ENCODE measurements at regions not wholly inside any gene's neighbourhood (a gene's known extent, or its start where the extent isn't known, plus 50 kb on each side); places are given as distances from the start of the nearest gene placed in this dataset.

DNA sequence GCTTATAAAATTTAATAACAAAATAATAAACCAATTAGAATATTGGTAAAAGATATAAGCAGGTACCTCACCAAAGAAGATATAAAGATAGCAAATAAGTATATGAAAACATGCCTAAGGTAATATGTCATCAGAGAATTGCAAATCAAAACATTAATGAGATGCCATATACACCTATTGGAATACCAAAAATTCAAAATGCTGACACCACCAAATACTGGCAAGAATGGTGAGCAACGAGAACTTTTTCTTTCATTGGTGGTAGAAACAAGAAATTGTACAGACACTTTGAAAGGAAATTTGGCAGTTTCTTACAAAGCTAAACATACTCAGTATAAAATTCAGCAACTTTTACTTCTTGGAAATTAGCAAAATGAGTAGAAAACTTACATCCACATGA lies 346.9 kb upstream of the ROBO1 start (continued):
- no peak for TF ChIP-seq GABPA (IDR thresholded peaks at IDR 0.05 in 1 of 2, conservative IDR thresholded peaks at IDR 0.05 in 1 of 2)

DNA sequence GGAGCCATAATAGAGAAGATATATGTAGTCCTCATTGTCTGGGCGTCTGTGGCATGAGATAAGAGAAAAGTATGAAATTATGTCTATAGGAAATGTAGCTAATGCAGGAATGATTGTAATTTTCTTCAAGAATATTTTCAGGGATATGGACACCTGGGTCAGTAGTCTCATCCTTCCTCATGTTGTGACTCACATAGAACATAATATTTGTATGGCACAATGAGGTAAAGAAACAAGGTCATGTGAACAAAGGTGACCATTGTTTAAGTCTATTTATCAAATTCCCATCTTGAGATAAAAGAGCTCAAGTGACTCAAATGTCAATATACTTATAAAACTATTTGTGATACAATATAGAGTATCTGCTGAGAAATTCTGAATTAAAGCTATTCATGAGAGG lies 345.5 kb upstream of the ROBO1 start:
- H3K9ac ChIP-seq (ENCODE audit: low read depth in 1 of 2, low read length in 2 of 2), result no peak overlapping the region
- WGBS, result 43% methylated on average over 1 of the region's 1 CpG
- TF ChIP-seq HNF4A (conservative IDR thresholded peaks at IDR 0.05) (no peak), REST (IDR thresholded peaks at IDR 0.05) (no peak), HNF4G (IDR thresholded peaks at IDR 0.05) (no peak), RXRA (IDR thresholded peaks at IDR 0.05) (no peak), FOXA2 (IDR thresholded peaks at IDR 0.05) (no peak), SP1 (IDR thresholded peaks at IDR 0.05) (no peak), TAF1 (conservative IDR thresholded peaks at IDR 0.05) (no peak)
- no peaks in the 10 kb centered on the region for H3K9me3 ChIP-seq (ENCODE audit: control insufficient read depth in 4 of 4, low read length in 3 of 4)
- DNase-seq (ENCODE audit: low spot score), result no peak
- H3K27me3 ChIP-seq (ENCODE audit: control insufficient read depth in 4 of 4, insufficient read depth in 4 of 4, low read length in 3 of 4), result no peaks in the 10 kb centered on the region
- no peak overlapping the region for H3K27ac ChIP-seq (ENCODE audit: low read depth in 1 of 2, low read length in 2 of 2)
- H3K4me3 ChIP-seq (ENCODE audit: low read depth in 1 of 3, low read length in 3 of 3), result no peak overlapping the region
- H3K4me1 ChIP-seq (ENCODE audit: control insufficient read depth in 4 of 4, insufficient read depth in 4 of 4, low read length in 3 of 4), result no peaks in the 10 kb centered on the region
- no peaks in the 10 kb centered on the region for H3K36me3 ChIP-seq (ENCODE audit: control insufficient read depth in 4 of 4, insufficient read depth in 3 of 4, low read depth in 1 of 4, low read length in 3 of 4)

DNA sequence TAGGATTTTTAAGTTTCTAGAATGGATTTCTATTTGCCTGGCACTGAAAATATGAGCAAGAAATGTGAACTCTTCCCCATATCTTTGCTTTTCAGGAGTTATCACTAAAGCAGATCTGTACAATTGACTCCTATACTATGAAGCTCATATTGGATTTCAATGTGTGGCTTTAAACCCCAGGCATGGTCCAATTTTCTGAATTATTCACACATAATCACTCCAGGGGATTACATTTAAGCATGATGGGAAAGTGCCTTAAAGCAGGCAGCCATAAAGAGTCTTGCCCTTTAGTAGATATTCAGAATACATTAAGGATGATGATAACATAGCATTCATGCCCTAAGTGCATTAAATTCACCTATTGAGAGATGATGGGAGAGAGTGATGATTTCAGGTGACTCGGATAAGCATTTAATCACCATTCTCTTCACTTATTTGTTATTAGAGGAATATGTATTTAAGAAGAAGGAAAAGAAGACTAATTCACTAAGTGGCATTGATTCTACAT lies 331.8 kb upstream of the ROBO1 start:
- H3K27ac ChIP-seq (ENCODE audit: low read depth in 1 of 2, low read length in 2 of 2), result no peak overlapping the region
- DNase-seq (ENCODE audit: low spot score), result no peak
- TF ChIP-seq RXRA (IDR thresholded peaks at IDR 0.05) (no peak), JUND (IDR thresholded peaks at IDR 0.05) (no peak), HNF4G (IDR thresholded peaks at IDR 0.05) (no peak), NR2F2 (IDR thresholded peaks at IDR 0.05) (no peak), SP1 (IDR thresholded peaks at IDR 0.05) (no peak), RAD21 (IDR thresholded peaks at IDR 0.05) (no peak), HNF4A (conservative IDR thresholded peaks at IDR 0.05) (no peak), TAF1 (conservative IDR thresholded peaks at IDR 0.05) (no peak), FOXA2 (IDR thresholded peaks at IDR 0.05) (no peak), FOXA1 (IDR thresholded peaks at IDR 0.05) (no peak), EGR1 (IDR thresholded peaks at IDR 0.05; ENCODE audit: low read depth in 2 of 2) (no peak), ATF3 (IDR thresholded peaks at IDR 0.05) (no peak), REST (IDR thresholded peaks at IDR 0.05) (no peak), GABPA (IDR thresholded peaks at IDR 0.05 in 1 of 2, conservative IDR thresholded peaks at IDR 0.05 in 1 of 2) (no peak), YY1 (IDR thresholded peaks at IDR 0.05) (no peak), CTCF (IDR thresholded peaks at IDR 0.05; ENCODE audit: low read depth, low read length, missing input control) (no peak)
- TF ChIP-seq, protein P1, sequence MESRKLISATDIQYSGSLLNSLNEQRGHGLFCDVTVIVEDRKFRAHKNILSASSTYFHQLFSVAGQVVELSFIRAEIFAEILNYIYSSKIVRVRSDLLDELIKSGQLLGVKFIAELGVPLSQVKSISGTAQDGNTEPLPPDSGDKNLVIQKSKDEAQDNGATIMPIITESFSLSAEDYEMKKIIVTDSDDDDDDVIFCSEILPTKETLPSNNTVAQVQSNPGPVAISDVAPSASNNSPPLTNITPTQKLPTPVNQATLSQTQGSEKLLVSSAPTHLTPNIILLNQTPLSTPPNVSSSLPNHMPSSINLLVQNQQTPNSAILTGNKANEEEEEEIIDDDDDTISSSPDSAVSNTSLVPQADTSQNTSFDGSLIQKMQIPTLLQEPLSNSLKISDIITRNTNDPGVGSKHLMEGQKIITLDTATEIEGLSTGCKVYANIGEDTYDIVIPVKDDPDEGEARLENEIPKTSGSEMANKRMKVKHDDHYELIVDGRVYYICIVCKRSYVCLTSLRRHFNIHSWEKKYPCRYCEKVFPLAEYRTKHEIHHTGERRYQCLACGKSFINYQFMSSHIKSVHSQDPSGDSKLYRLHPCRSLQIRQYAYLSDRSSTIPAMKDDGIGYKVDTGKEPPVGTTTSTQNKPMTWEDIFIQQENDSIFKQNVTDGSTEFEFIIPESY (IDR thresholded peaks at IDR 0.05), result no peak
- TF ChIP-seq, protein P2, sequence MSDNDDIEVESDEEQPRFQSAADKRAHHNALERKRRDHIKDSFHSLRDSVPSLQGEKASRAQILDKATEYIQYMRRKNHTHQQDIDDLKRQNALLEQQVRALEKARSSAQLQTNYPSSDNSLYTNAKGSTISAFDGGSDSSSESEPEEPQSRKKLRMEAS (IDR thresholded peaks at IDR 0.05), result no peak
- WGBS, result 84% methylated on average over 1 of the region's 1 CpG
- H3K36me3 ChIP-seq (ENCODE audit: control insufficient read depth in 4 of 4, insufficient read depth in 3 of 4, low read depth in 1 of 4, low read length in 3 of 4), result no peaks in the 10 kb centered on the region
- H3K4me1 ChIP-seq (ENCODE audit: control insufficient read depth in 4 of 4, insufficient read depth in 4 of 4, low read length in 3 of 4), result no peaks in the 10 kb centered on the region
- no peaks in the 10 kb centered on the region for H3K27me3 ChIP-seq (ENCODE audit: control insufficient read depth in 4 of 4, insufficient read depth in 4 of 4, low read length in 3 of 4)
- H3K4me3 ChIP-seq (ENCODE audit: low read depth in 1 of 3, low read length in 3 of 3), result no peak overlapping the region
- no peaks in the 10 kb centered on the region for H3K9me3 ChIP-seq (ENCODE audit: control insufficient read depth in 4 of 4, low read length in 3 of 4)
- H3K9ac ChIP-seq (ENCODE audit: low read depth in 1 of 2, low read length in 2 of 2), result no peak overlapping the region
